K562 (cell line): ENCODE measurements at regions not wholly inside any gene's neighbourhood (a gene's known extent, or its start where the extent isn't known, plus 50 kb on each side); places are given as distances from the start of the nearest gene placed in this dataset.

Source experiments
- ATAC-seq: fragments of 200-7000 bp; cut with Tn5 transposase; 3 replicates; pipeline ENCODE4 v1.9.1; 2020; ENCODE audit warnings: moderate library complexity
- BruUV-seq: library from RNA; stranded (reverse); fragments of 400-500 nt; replicated peaks from 2 replicates; lab custom pipeline; 2021; lab: Mats Ljungman, UMichigan
- CTCF ChIA-PET: fragments of 300-600 bp; formaldehyde crosslinking; extraction: SDS; loops from one replicate; lab custom pipeline; 2021; ENCODE audit warnings: low intra/inter-chr PET ratio; lab: Yijun Ruan, JAX
- POLR2A ChIA-PET: fragments of 300-600, 350-650 bp; sonication (Branson Sonifier 250); formaldehyde crosslinking; extraction: SDS; loops from one replicate; lab custom pipeline; 2021; ENCODE audit warnings: antibody characterized with exemption, inconsistent platforms; lab: Yijun Ruan, JAX
- DNase-seq, 4 experiments: peaks; one replicate each; pipeline versions ENCODE4 v3.0.0 to v3.0.0-alpha.2; 2011 to 2018; ENCODE audit warnings: low spot score in 3 of 4, mixed read lengths in 3 of 4; ENCODE audit errors: extremely low read depth in 1 of 4
- FAIRE-seq: peaks from 2 replicates; lab custom pipeline; 2011; peaks lifted over from hg19 to GRCh38; lab: Jason Lieb, UNC
- H2AFZ ChIP-seq: 2 replicates; pipeline ENCODE4 v1.6.0; 2011; ENCODE audit warnings: low read depth, low read length, control low read depth, inconsistent platforms
- H3K27ac ChIP-seq: fragments of 200-600 bp; 3 replicates; pipeline ENCODE4 v1.8.0; 2011; ENCODE audit warnings: low read depth, mild to moderate bottlenecking, control low read depth, inconsistent platforms, low read length, moderate library complexity, mixed read lengths; ENCODE audit errors: extremely low read depth
- H3K27me3 ChIP-seq, 2 experiments: fragments of 300-600 bp in 1 of 2; 2 replicates in 1 of 2; 3 replicates in 1 of 2; pipeline versions ENCODE4 v1.6.0 to v1.8.0; 2011; ENCODE audit warnings: inconsistent platforms in 2 of 2, low read length in 2 of 2, mild to moderate bottlenecking in 1 of 2, mixed read lengths in 1 of 2, moderate library complexity in 1 of 2; ENCODE audit not compliant: control insufficient read depth in 2 of 2, insufficient read depth in 2 of 2
- H3K36me3 ChIP-seq: fragments of 300-600 bp; 3 replicates; pipeline ENCODE4 v1.8.0; 2011; ENCODE audit warnings: mild to moderate bottlenecking, low read length, inconsistent platforms; ENCODE audit not compliant: control insufficient read depth, insufficient read depth
- H3K4me1 ChIP-seq, 2 experiments: fragments of 200-600 bp in 1 of 2; replicated peaks in 1 of 2; 2 replicates in 1 of 2; 3 replicates in 1 of 2; pipeline versions ENCODE4 v1.5.1 to v1.8.0; 2011; ENCODE audit warnings: inconsistent platforms in 2 of 2, low read length in 2 of 2, mild to moderate bottlenecking in 1 of 2, mixed read lengths in 1 of 2, moderate library complexity in 1 of 2; ENCODE audit not compliant: control insufficient read depth in 2 of 2, insufficient read depth in 2 of 2
- H3K4me2 ChIP-seq: 2 replicates; pipeline ENCODE4 v1.6.1; 2011; ENCODE audit warnings: low read length, control low read depth, inconsistent platforms, mixed read lengths; ENCODE audit not compliant: insufficient read depth
- H3K4me3 ChIP-seq: fragments of 200-600 bp; sonication (generic), shearing (Covaris generic); 2 replicates; pipeline ENCODE4 v1.5.1; 2016; ENCODE audit warnings: control low read depth, inconsistent platforms
- H3K79me2 ChIP-seq: fragments of 200-600 bp; 3 replicates; pipeline ENCODE4 v1.8.0; 2011; ENCODE audit warnings: low read length, inconsistent platforms; ENCODE audit not compliant: control insufficient read depth, insufficient read depth
- H3K9ac ChIP-seq, 2 experiments: 2 replicates each; pipeline versions ENCODE4 v1.6.0 to v1.6.1; 2011; ENCODE audit warnings: low read depth in 2 of 2, low read length in 2 of 2, control low read depth in 1 of 2, inconsistent platforms in 1 of 2, mild to moderate bottlenecking in 1 of 2, mixed read lengths in 1 of 2; ENCODE audit not compliant: insufficient read depth in 1 of 2
- H3K9me1 ChIP-seq: one replicate; pipeline ENCODE4 v1.6.0; 2011; ENCODE audit warnings: inconsistent platforms, mild to moderate bottlenecking, low read length, moderate library complexity; ENCODE audit not compliant: control insufficient read depth, insufficient read depth
- H3K9me3 ChIP-seq: replicated peaks from 2 replicates; pipeline ENCODE4 v1.5.1; 2011; ENCODE audit warnings: low read depth, low read length, inconsistent platforms; ENCODE audit not compliant: control insufficient read depth, insufficient read depth
- H4K20me1 ChIP-seq: replicated peaks from 2 replicates; pipeline ENCODE4 v1.6.1; 2011; ENCODE audit warnings: low read length, inconsistent platforms, mixed read lengths; ENCODE audit not compliant: control insufficient read depth, insufficient read depth
- PHF21A ChIP-seq: fragments of 450-650 bp; IDR thresholded peaks from 2 replicates; pipeline ENCODE4 v1.6.1; 2017; ENCODE audit warnings: low read depth, borderline replicate concordance
- STAT5A ChIP-seq: IDR thresholded peaks from 2 replicates; pipeline ENCODE4 v1.6.1; 2012; ENCODE audit warnings: low read length, inconsistent platforms, borderline replicate concordance
- ZNF184 ChIP-seq: sonication (generic); formaldehyde crosslinking; IDR thresholded peaks from 2 replicates; pipeline ENCODE4 v1.5.0; 2020; ENCODE audit warnings: missing genetic modification reagents
- ZNF407 ChIP-seq: fragments of 450-650 bp; IDR thresholded peaks from 2 replicates; pipeline ENCODE4 v1.6.1; 2016; ENCODE audit warnings: low read depth
- WGBS: fragments of 100-300 bp; shearing (Covaris generic); methylation state at CpG from one replicate; pipeline ENCODE4 v1.1.6; 2016; ENCODE audit warnings: low coverage, mixed read lengths; ENCODE audit not compliant: insufficient coverage; ENCODE audit errors: missing lambda C conversion rate; 5-methylcytosine and 5-hydroxymethylcytosine counted together
- in situ Hi-C: fragments of 300-500 bp; cut with MboI; formaldehyde crosslinking; loops from 4 replicates; pipeline ENCODE4 v1.15.0; 2018; ENCODE audit warnings: inconsistent platforms, mixed read lengths
- intact Hi-C: fragments of 100-400 bp; cut with micrococcal nuclease; formaldehyde crosslinking; loops from 2 replicates; pipeline ENCODE4 v1.14.2; 2022
- TF ChIP-seq, protein P1 (sequence below), 2 experiments: IDR thresholded peaks in 1 of 2; conservative IDR thresholded peaks in 1 of 2; 2 replicates each; pipeline ENCODE4 v1.6.1; 2016; ENCODE audit warnings: low read depth in 2 of 2, mild to moderate bottlenecking in 1 of 2, missing compliant biosample characterization in 1 of 2, missing genetic modification characterization in 1 of 2, moderate library complexity in 1 of 2
- TF ChIP-seq, protein P2 (sequence below): sonication (generic); formaldehyde crosslinking; IDR thresholded peaks from 2 replicates; pipeline ENCODE4 v1.8.0; 2022; ENCODE audit warnings: mild to moderate bottlenecking, missing genetic modification reagents

- H3K27ac ChIP-seq: no peak overlapping the region
- WGBS: 0% methylated on average over 7 of the region's 8 CpGs
- no peak for ATAC-seq
- intact Hi-C loops (no loop called here), in situ Hi-C loops (no loop called here)
- ChIA-PET POLR2A (no interaction called here), CTCF (no interaction called here)
- no peaks in the 10 kb centered on the region for H3K4me1 ChIP-seq
- no peaks in the 10 kb centered on the region for H3K36me3 ChIP-seq
- no peaks in the 10 kb centered on the region for H4K20me1 ChIP-seq
- H3K4me2 ChIP-seq: no peak overlapping the region
- no peaks in the 10 kb centered on the region for H3K9me1 ChIP-seq
- no peak overlapping the region for H2AFZ ChIP-seq
- H3K27me3 ChIP-seq: no peaks in the 10 kb centered on the region
- FAIRE-seq: no peak
- no TSS peak for BruUV-seq
- no peak overlapping the region for H3K4me3 ChIP-seq
- no peaks in the 10 kb centered on the region; the same call in 1 of the 2 replicates for H3K9me3 ChIP-seq
- no peak overlapping the region for H3K9ac ChIP-seq
- TF ChIP-seq ZNF407: no peak
- no peak for TF ChIP-seq ZNF184 (CRISPR knock-in tag)
- no peak for TF ChIP-seq PHF21A
- no peak for TF ChIP-seq STAT5A
- TF ChIP-seq, protein P1, sequence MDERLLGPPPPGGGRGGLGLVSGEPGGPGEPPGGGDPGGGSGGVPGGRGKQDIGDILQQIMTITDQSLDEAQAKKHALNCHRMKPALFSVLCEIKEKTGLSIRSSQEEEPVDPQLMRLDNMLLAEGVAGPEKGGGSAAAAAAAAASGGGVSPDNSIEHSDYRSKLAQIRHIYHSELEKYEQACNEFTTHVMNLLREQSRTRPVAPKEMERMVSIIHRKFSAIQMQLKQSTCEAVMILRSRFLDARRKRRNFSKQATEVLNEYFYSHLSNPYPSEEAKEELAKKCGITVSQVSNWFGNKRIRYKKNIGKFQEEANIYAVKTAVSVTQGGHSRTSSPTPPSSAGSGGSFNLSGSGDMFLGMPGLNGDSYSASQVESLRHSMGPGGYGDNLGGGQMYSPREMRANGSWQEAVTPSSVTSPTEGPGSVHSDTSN (CRISPR knock-in tag; IDR thresholded peaks at IDR 0.05; ENCODE audit: low read depth): no peak
- TF ChIP-seq, protein P1 (tag; conservative IDR thresholded peaks at IDR 0.05; ENCODE audit: low read depth): no peak
- TF ChIP-seq, protein P2, sequence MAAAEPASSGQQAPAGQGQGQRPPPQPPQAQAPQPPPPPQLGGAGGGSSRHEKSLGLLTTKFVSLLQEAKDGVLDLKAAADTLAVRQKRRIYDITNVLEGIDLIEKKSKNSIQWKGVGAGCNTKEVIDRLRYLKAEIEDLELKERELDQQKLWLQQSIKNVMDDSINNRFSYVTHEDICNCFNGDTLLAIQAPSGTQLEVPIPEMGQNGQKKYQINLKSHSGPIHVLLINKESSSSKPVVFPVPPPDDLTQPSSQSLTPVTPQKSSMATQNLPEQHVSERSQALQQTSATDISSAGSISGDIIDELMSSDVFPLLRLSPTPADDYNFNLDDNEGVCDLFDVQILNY: no peak
- H3K79me2 ChIP-seq: no peaks in the 10 kb centered on the region
- DNase-seq: no peak
These were observed 535.2 kb upstream of the PCDH20 start for GRCh38 chr13:61950828-61951227.
